ENCODE measurements at regions not wholly inside any gene's neighbourhood (a gene's known extent, or its start where the extent isn't known, plus 50 kb on each side); places are given as distances from the start of the nearest gene placed in this dataset.

DNA sequence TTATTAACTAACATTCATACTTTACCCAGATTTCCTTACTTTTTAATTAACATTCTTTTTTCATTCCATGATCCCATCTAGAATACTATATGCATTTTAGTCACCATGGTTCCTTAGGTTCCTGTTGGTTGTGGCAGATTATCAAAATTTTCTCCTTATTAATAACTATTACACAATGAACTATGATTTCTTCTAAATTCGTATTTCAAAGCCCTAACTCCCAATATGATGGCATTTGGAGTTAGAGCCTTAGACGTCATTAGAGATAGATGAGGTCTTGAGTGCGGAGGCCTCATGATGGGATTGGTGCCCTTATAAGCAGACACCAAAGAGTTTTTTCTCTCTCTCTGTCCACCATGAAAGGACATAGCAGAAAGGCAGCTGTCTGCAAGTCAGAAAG is 485.4 kb downstream of the TLR4 start:
- Mint-ChIP-seq H3K9me3 (no peaks in the 10 kb centered on the region), H3K36me3 (ENCODE audit: low read depth) (no peaks in the 10 kb centered on the region)

DNA sequence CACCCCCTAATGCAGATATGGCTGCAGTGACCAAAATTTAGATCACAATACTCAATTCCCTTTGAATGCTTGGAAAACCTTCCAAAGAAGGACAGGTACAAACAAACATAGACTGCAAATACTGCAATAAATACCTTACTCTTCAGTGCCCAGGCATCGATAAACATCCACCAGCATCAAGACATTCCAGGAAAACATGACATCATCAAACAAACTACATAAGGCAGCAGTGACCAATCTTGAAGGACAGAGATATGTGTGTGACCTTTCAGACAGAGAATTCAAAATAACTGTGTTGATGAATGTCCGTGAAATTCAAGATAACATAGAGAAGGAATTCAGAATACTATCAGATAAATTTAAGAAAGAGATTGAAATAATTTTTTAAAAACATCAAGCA is 488.6 kb downstream of the TLR4 start:
- Mint-ChIP-seq H3K4me3 (no peak overlapping the region), H3K27ac (ENCODE audit: unreplicated experiment) (no peak overlapping the region), H3K4me1 (no peaks in the 10 kb centered on the region), H3K27me3 (ENCODE audit: low read depth) (no peaks in the 10 kb centered on the region), H3K36me3 (ENCODE audit: low read depth) (no peaks in the 10 kb centered on the region), H3K9me3 (no peaks in the 10 kb centered on the region)
- TF ChIP-seq, protein P1, sequence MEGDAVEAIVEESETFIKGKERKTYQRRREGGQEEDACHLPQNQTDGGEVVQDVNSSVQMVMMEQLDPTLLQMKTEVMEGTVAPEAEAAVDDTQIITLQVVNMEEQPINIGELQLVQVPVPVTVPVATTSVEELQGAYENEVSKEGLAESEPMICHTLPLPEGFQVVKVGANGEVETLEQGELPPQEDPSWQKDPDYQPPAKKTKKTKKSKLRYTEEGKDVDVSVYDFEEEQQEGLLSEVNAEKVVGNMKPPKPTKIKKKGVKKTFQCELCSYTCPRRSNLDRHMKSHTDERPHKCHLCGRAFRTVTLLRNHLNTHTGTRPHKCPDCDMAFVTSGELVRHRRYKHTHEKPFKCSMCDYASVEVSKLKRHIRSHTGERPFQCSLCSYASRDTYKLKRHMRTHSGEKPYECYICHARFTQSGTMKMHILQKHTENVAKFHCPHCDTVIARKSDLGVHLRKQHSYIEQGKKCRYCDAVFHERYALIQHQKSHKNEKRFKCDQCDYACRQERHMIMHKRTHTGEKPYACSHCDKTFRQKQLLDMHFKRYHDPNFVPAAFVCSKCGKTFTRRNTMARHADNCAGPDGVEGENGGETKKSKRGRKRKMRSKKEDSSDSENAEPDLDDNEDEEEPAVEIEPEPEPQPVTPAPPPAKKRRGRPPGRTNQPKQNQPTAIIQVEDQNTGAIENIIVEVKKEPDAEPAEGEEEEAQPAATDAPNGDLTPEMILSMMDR (conservative IDR thresholded peaks at IDR 0.05): no peak
- DNase-seq (ENCODE audit: low read depth, low spot score): no peak

More for the DNA sequence above, 485.4 kb downstream of the TLR4 start:
- no peak overlapping the region for H3K4me3 Mint-ChIP-seq
- no peak for DNase-seq (ENCODE audit: low read depth, low spot score)
- TF ChIP-seq, protein P1 (conservative IDR thresholded peaks at IDR 0.05): no peak
- no peaks in the 10 kb centered on the region for H3K27me3 Mint-ChIP-seq (ENCODE audit: low read depth)
- H3K4me1 Mint-ChIP-seq: no peaks in the 10 kb centered on the region
- H3K27ac Mint-ChIP-seq (ENCODE audit: unreplicated experiment): no peak overlapping the region

DNA sequence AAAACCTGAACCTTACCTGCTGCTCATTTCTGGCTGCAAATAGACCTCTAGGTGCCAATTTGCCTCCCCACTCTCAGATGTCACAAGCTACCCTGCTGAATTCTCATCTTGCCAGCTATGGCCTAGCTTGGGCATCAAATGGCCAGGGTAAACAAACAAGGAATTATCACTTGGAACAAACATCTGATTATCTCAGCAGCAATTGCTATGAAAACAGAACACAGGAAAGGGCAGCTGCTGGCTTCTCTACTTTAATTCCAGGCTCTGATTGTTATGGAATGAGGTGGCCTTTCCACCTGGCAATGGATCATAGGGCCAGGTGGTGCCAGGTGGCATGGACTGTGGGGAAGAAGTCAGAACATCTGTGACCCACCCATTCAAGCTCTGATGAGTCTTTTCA is 505.1 kb downstream of the TLR4 start:
- Mint-ChIP-seq H3K4me1 (no peaks in the 10 kb centered on the region), H3K27ac (ENCODE audit: unreplicated experiment) (no peak overlapping the region), H3K9me3 (peaks cover 4% of the 10 kb centered on the region), H3K36me3 (ENCODE audit: low read depth) (no peaks in the 10 kb centered on the region), H3K4me3 (no peak overlapping the region), H3K27me3 (ENCODE audit: low read depth) (peaks cover 16% of the 10 kb centered on the region)
- TF ChIP-seq, protein P1 (conservative IDR thresholded peaks at IDR 0.05): no peak
- DNase-seq (ENCODE audit: low read depth, low spot score): no peak

DNA sequence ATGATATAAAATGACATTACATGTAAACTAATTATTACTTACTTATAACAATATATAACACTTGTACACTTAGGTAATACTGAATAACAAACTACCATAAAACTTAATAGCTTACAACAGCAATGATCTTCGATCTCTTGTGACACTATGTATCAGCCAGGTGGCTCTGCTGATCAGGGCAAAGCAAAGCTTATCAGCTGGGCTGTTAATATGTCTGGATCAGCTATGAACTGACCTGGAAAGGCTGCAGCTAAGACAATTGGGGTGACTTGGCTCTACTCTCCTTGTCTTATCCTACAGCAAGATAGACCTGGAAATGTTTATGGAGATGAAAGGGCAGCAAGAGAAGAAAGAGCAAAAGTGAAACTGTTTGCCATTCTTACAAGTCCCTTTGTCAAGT is 511.3 kb downstream of the TLR4 start:
- TF ChIP-seq, protein P1 (conservative IDR thresholded peaks at IDR 0.05): no peak
- H3K9me3 Mint-ChIP-seq: no peaks in the 10 kb centered on the region
- H3K27me3 Mint-ChIP-seq (ENCODE audit: low read depth): peaks cover 14% of the 10 kb centered on the region
- no peak overlapping the region for H3K27ac Mint-ChIP-seq (ENCODE audit: unreplicated experiment)
- H3K36me3 Mint-ChIP-seq (ENCODE audit: low read depth): no peaks in the 10 kb centered on the region
- DNase-seq (ENCODE audit: low read depth, low spot score): no peak
- H3K4me1 Mint-ChIP-seq: no peaks in the 10 kb centered on the region
- H3K4me3 Mint-ChIP-seq: no peak overlapping the region

DNA sequence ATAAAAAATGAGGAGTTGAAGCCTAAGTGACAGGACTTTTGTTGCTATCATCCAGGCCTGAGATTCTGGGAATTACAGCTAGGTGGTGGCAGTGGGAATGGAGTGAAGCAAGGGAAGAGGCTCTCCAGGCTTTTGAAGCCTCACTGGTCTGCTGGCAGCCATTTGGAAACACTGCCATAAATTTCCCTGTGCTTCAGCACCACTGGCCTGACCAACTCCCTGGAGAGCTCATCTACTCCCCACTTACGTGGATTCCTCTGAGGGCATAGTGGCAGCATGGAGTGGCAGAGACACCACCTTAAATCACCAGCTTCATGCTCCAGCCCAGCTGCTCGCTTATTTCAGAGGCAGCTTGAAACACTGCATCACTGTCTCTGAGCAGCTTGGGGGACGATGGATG is 518.2 kb downstream of the TLR4 start:
- no peak overlapping the region for H3K27ac Mint-ChIP-seq (ENCODE audit: unreplicated experiment)
- TF ChIP-seq, protein P1 (conservative IDR thresholded peaks at IDR 0.05): no peak
- H3K4me3 Mint-ChIP-seq: no peak overlapping the region
- H3K27me3 Mint-ChIP-seq (ENCODE audit: low read depth): peaks cover 5% of the 10 kb centered on the region
- H3K4me1 Mint-ChIP-seq: no peaks in the 10 kb centered on the region
- DNase-seq (ENCODE audit: low read depth, low spot score): no peak
- no peaks in the 10 kb centered on the region for H3K9me3 Mint-ChIP-seq
- no peaks in the 10 kb centered on the region for H3K36me3 Mint-ChIP-seq (ENCODE audit: low read depth)

DNA sequence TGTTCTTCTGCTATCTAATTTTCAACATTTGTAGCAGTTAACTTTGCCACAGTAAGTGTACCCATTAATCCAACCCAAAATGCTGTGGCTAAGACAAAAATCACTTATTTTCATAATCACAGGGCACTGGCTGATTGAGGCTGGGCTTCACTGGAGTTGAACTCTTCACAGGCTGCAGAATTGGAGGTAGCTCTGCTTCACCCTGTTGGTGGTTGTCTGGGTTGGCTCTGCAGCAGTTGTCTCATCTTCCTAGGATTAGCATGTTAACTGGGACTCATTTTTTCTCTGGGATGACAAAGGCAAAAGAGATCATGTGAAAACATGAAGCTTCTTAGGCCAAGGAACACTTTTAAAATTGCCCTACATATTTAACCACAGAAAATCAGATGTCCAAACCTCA is 518.9 kb downstream of the TLR4 start:
- TF ChIP-seq, protein P1 (conservative IDR thresholded peaks at IDR 0.05): no peak
- Mint-ChIP-seq H3K27me3 (ENCODE audit: low read depth) (peaks cover 5% of the 10 kb centered on the region), H3K9me3 (no peaks in the 10 kb centered on the region), H3K4me1 (no peaks in the 10 kb centered on the region), H3K27ac (ENCODE audit: unreplicated experiment) (no peak overlapping the region), H3K4me3 (no peak overlapping the region), H3K36me3 (ENCODE audit: low read depth) (no peaks in the 10 kb centered on the region)
- no peak for DNase-seq (ENCODE audit: low read depth, low spot score)
